MM.1S (cell line): ENCODE measurements at regions not wholly inside any gene's neighbourhood (a gene's known extent, or its start where the extent isn't known, plus 50 kb on each side); places are given as distances from the start of the nearest gene placed in this dataset.
"Not testable (repeated sequence)": the region's sequence is repeated elsewhere in the genome, so short reads cannot be mapped to it uniquely, and the experiment has no call there.

Experiments used
- DNase-seq: peaks from one replicate; pipeline ENCODE4 v3.0.0-alpha.2; 2015
- H2AFZ ChIP-seq: fragments of 300-600 bp; sonication (generic); 2 replicates; pipeline ENCODE4 v1.6.0; 2016; ENCODE audit warnings: antibody characterized with exemption, low read length
- H3F3A ChIP-seq: fragments of 300-600 bp; sonication (generic); 2 replicates; pipeline ENCODE4 v1.6.1; 2016; ENCODE audit warnings: mild to moderate bottlenecking, antibody characterized with exemption, low read length, moderate library complexity, mixed read lengths; ENCODE audit not compliant: insufficient read depth
- H3K27ac ChIP-seq: fragments of 300-600 bp; sonication (generic); 2 replicates; pipeline ENCODE4 v1.5.1; 2016; ENCODE audit warnings: mild to moderate bottlenecking, low read length
- H3K27me3 ChIP-seq: fragments of 300-600 bp; sonication (generic); replicated peaks from 2 replicates; pipeline ENCODE4 v1.6.0; 2016; ENCODE audit warnings: low read length; ENCODE audit not compliant: insufficient read depth
- H3K36me3 ChIP-seq: fragments of 300-600 bp; sonication (generic); replicated peaks from 2 replicates; pipeline ENCODE4 v1.6.1; 2016; ENCODE audit warnings: mild to moderate bottlenecking, low read length, mixed read lengths; ENCODE audit not compliant: insufficient read depth
- H3K4me1 ChIP-seq: fragments of 300-600 bp; sonication (generic); 2 replicates; pipeline ENCODE4 v1.6.1; 2016; ENCODE audit warnings: low read length, mixed read lengths
- H3K4me2 ChIP-seq: fragments of 300-600 bp; sonication (generic); 2 replicates; pipeline ENCODE4 v1.6.0; 2016; ENCODE audit warnings: low read depth, low read length
- H3K4me3 ChIP-seq: fragments of 300-600 bp; sonication (generic); 2 replicates; pipeline ENCODE4 v1.5.1; 2016; ENCODE audit warnings: low read length, mixed read lengths
- H3K79me2 ChIP-seq: fragments of 300-600 bp; sonication (generic); 2 replicates; pipeline ENCODE4 v1.6.1; 2016; ENCODE audit warnings: mixed run types, low read length, mixed read lengths
- H3K9ac ChIP-seq: fragments of 300-600 bp; sonication (generic); 2 replicates; pipeline ENCODE4 v1.6.1; 2016; ENCODE audit warnings: low read length, mixed read lengths
- H3K9me2 ChIP-seq: fragments of 300-600 bp; sonication (generic); replicated peaks from 2 replicates; pipeline ENCODE4 v1.6.1; 2016; ENCODE audit warnings: mild to moderate bottlenecking, low read length, mixed read lengths; ENCODE audit not compliant: insufficient read depth
- H3K9me3 ChIP-seq: fragments of 300-600 bp; sonication (generic); replicated peaks from 2 replicates; pipeline ENCODE4 v1.6.1; 2016; ENCODE audit warnings: mild to moderate bottlenecking, low read length, mixed read lengths; ENCODE audit not compliant: insufficient read depth
- H4K20me1 ChIP-seq: fragments of 300-600 bp; sonication (generic); 2 replicates; pipeline ENCODE4 v1.6.1; 2016; ENCODE audit warnings: mild to moderate bottlenecking, low read length, moderate library complexity, mixed read lengths; ENCODE audit not compliant: insufficient read depth
- CTCF ChIP-seq: fragments of 300-600 bp; sonication (generic); IDR thresholded peaks from 2 replicates; pipeline ENCODE4 v1.5.1; 2016; ENCODE audit warnings: antibody characterized with exemption, low read length, mixed read lengths
- EZH2 ChIP-seq: fragments of 300-600 bp; sonication (generic); optimal IDR thresholded peaks from 2 replicates; pipeline ENCODE3; 2017; ENCODE audit warnings: low read depth, mild to moderate bottlenecking, antibody characterized with exemption, low read length, mixed read lengths
- EZH2phosphoT487 ChIP-seq: fragments of 300-600 bp; sonication (generic); IDR thresholded peaks from 2 replicates; pipeline ENCODE4 v1.6.1; 2018; ENCODE audit warnings: antibody characterized with exemption, low read length

GRCh38 chr6:104449918-104450317 lies 409.8 kb downstream of the HACE1 start:
- H4K20me1 ChIP-seq = no peaks in the 10 kb centered on the region
- no peaks in the 10 kb centered on the region for H3K36me3 ChIP-seq
- no peak overlapping the region for H3K4me3 ChIP-seq
- DNase-seq = no peak
- H3K4me1 ChIP-seq = no peaks in the 10 kb centered on the region
- H3K27ac ChIP-seq = no peak overlapping the region
- no peaks in the 10 kb centered on the region for H3F3A ChIP-seq
- no peak overlapping the region for H3K4me2 ChIP-seq
- H3K79me2 ChIP-seq = no peaks in the 10 kb centered on the region
- no peak for TF ChIP-seq CTCF
- TF ChIP-seq EZH2phosphoT487 = no peak
- TF ChIP-seq EZH2 = no peak
- H3K27me3 ChIP-seq = no peaks in the 10 kb centered on the region
- no peaks in the 10 kb centered on the region for H3K9me2 ChIP-seq
- no peak overlapping the region for H2AFZ ChIP-seq
- H3K9ac ChIP-seq = no peak overlapping the region
- no peaks in the 10 kb centered on the region for H3K9me3 ChIP-seq

GRCh38 chr6:104446101-104447080 lies 413.3 kb downstream of the HACE1 start:
- H3F3A ChIP-seq, H3K4me2 ChIP-seq, H3K4me3 ChIP-seq, H3K27me3 ChIP-seq, H3K79me2 ChIP-seq, H3K36me3 ChIP-seq, H3K9ac ChIP-seq, H3K4me1 ChIP-seq, H4K20me1 ChIP-seq, H2AFZ ChIP-seq, H3K9me3 ChIP-seq, H3K27ac ChIP-seq, H3K9me2 ChIP-seq, DNase-seq: not testable (repeated sequence)

DNA sequence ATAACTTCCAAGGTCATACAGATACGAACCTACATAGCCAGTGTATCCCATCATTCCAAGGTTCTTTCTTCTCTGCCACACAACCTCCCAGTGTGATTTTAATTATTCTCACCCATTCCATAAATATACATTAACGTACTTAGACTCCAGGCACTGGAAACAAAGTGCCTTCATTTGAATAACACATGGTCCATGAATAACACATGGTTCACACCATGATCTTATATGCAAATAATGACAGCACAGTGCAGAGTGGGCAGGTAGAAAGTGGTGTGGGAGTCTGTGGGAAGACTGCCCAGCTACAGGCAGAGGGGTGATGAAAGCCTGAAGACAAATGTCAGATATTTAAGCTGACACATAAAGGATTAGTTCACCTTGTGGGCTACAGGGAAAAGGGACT lies 425.2 kb downstream of the HACE1 start:
- TF ChIP-seq EZH2 (no peak), CTCF (no peak), EZH2phosphoT487 (no peak)
- Histone ChIP-seq H2AFZ (no peak overlapping the region), H3F3A (no peaks in the 10 kb centered on the region), H3K9me2 (no peaks in the 10 kb centered on the region), H3K36me3 (no peaks in the 10 kb centered on the region), H3K27ac (no peak overlapping the region), H3K9ac (no peak overlapping the region), H3K9me3 (no peaks in the 10 kb centered on the region), H3K79me2 (no peaks in the 10 kb centered on the region), H3K27me3 (no peaks in the 10 kb centered on the region), H3K4me1 (no peaks in the 10 kb centered on the region), H3K4me2 (no peak overlapping the region), H3K4me3 (no peak overlapping the region), H4K20me1 (no peaks in the 10 kb centered on the region)
- DNase-seq = no peak

GRCh38 chr6:104431096-104431495 lies 428.6 kb downstream of the HACE1 start:
- no peaks in the 10 kb centered on the region for H3F3A ChIP-seq
- no peak overlapping the region for H3K4me2 ChIP-seq
- no peak overlapping the region for H3K9ac ChIP-seq
- no peaks in the 10 kb centered on the region for H3K27me3 ChIP-seq
- no peak for TF ChIP-seq CTCF
- TF ChIP-seq EZH2 = no peak
- no peak for TF ChIP-seq EZH2phosphoT487
- H3K36me3 ChIP-seq = no peaks in the 10 kb centered on the region
- H3K4me1 ChIP-seq = no peaks in the 10 kb centered on the region
- H3K27ac ChIP-seq = no peak overlapping the region
- H3K4me3 ChIP-seq = no peak overlapping the region
- DNase-seq = no peak
- H3K9me3 ChIP-seq = no peaks in the 10 kb centered on the region
- H2AFZ ChIP-seq = no peak overlapping the region
- no peaks in the 10 kb centered on the region for H3K79me2 ChIP-seq
- H4K20me1 ChIP-seq = no peaks in the 10 kb centered on the region
- H3K9me2 ChIP-seq = no peaks in the 10 kb centered on the region
